Inferior parietal cortex (tissue), 1 donor: ENCODE measurements at regions not wholly inside any gene's neighbourhood (a gene's known extent, or its start where the extent isn't known, plus 50 kb on each side); places are given as distances from the start of the nearest gene placed in this dataset.
A peak's percentile ranks its signal among the peaks of the same experiment; 100 is the strongest.

Source experiments
- DNase-seq: peaks from one replicate; pipeline ENCODE4 v3.0.0-alpha.2; 2016; ENCODE audit errors: extremely low spot score

GRCh38 chr14:85247071-85247470, 282.9 kb upstream of the FLRT2 start:
- no peak for DNase-seq

GRCh38 chr14:85248881-85249635, 280.9 kb upstream of the FLRT2 start:
- no peak for DNase-seq

GRCh38 chr14:85250414-85251189, 279.3 kb upstream of the FLRT2 start:
- DNase-seq = no peak

- no peak for DNase-seq
These were observed 277.9 kb upstream of the FLRT2 start for GRCh38 chr14:85252011-85252410.

- DNase-seq = no peak
These were observed 275.2 kb upstream of the FLRT2 start for GRCh38 chr14:85254711-85255110.

GRCh38 chr14:85257287-85257686, 272.7 kb upstream of the FLRT2 start:
- no peak for DNase-seq

- DNase-seq = no peak
These were observed 265.8 kb upstream of the FLRT2 start for GRCh38 chr14:85263916-85264675.

- peak; percentile 47 for DNase-seq
These were observed 256.8 kb upstream of the FLRT2 start for GRCh38 chr14:85273099-85273677.

- no peak for DNase-seq
These were observed 256.0 kb upstream of the FLRT2 start for GRCh38 chr14:85273952-85274351.

- no peak for DNase-seq
These were observed 253.6 kb upstream of the FLRT2 start for GRCh38 chr14:85276161-85276978.

GRCh38 chr14:85276979-85277228, 253.0 kb upstream of the FLRT2 start:
- DNase-seq = no peak

- no peak for DNase-seq
These were observed 250.5 kb upstream of the FLRT2 start for GRCh38 chr14:85279407-85279806.

GRCh38 chr14:85280074-85280473, 249.9 kb upstream of the FLRT2 start:
- DNase-seq = no peak

GRCh38 chr14:85281921-85282320, 248.0 kb upstream of the FLRT2 start:
- DNase-seq = no peak

GRCh38 chr14:85288041-85288440, 241.9 kb upstream of the FLRT2 start:
- DNase-seq = no peak

GRCh38 chr14:85291731-85292130, 238.2 kb upstream of the FLRT2 start:
- DNase-seq = no peak

- no peak for DNase-seq
These were observed 236.2 kb upstream of the FLRT2 start for GRCh38 chr14:85293612-85294234.

GRCh38 chr14:85295318-85295717, 234.6 kb upstream of the FLRT2 start:
- DNase-seq = no peak

GRCh38 chr14:85296456-85297210, 233.3 kb upstream of the FLRT2 start:
- DNase-seq = no peak

GRCh38 chr14:85300107-85300506, 229.8 kb upstream of the FLRT2 start:
- no peak for DNase-seq
